Suprapubic skin (tissue), 4 donors: ENCODE measurements at regions not wholly inside any gene's neighbourhood (a gene's known extent, or its start where the extent isn't known, plus 50 kb on each side); places are given as distances from the start of the nearest gene placed in this dataset.
A peak's percentile ranks its signal among the peaks of the same experiment; 100 is the strongest.

Experiments used
- DNase-seq, 2 donors: peaks; one replicate each; pipeline ENCODE4 v3.0.0-alpha.2; 2019; ENCODE audit warnings: low spot score in 2 of 2
- H3K27ac ChIP-seq: fragments of 200-600 bp; sonication (generic); one replicate; pipeline ENCODE4 v1.5.1; 2019
- H3K27me3 ChIP-seq: fragments of 200-600 bp; sonication (generic); one replicate; pipeline ENCODE4 v1.5.1; 2019
- H3K36me3 ChIP-seq: fragments of 200-600 bp; sonication (generic); one replicate; pipeline ENCODE4 v1.5.1; 2019
- H3K4me1 ChIP-seq: fragments of 200-600 bp; sonication (generic); one replicate; pipeline ENCODE4 v1.5.1; 2019
- H3K4me3 ChIP-seq: fragments of 200-600 bp; sonication (generic); one replicate; pipeline ENCODE4 v1.5.1; 2019; ENCODE audit warnings: mild to moderate bottlenecking
- H3K9me3 ChIP-seq: fragments of 200-600 bp; sonication (generic); one replicate; pipeline ENCODE4 v1.5.1; 2019
- EP300 ChIP-seq: sonication (generic); formaldehyde crosslinking; IDR thresholded peaks from one replicate; pipeline ENCODE4 v1.6.1; 2017; ENCODE audit warnings: antibody characterized with exemption
- POLR2A ChIP-seq, 2 donors: fragments of 450-650 bp; IDR thresholded peaks; one replicate each; pipeline ENCODE4 v1.6.1; 2017; ENCODE audit warnings: antibody characterized with exemption in 2 of 2, mild to moderate bottlenecking in 2 of 2, moderate library complexity in 2 of 2
- POLR2AphosphoS5 ChIP-seq, 3 donors: sonication (generic); formaldehyde crosslinking; IDR thresholded peaks; one replicate each; pipeline ENCODE4 v1.6.1; 2017; ENCODE audit warnings: antibody characterized with exemption in 3 of 3
- WGBS: methylation state at CpG from one replicate; pipeline ENCODE4 v1.1.5; 2018; 5-methylcytosine and 5-hydroxymethylcytosine counted together
- TF ChIP-seq, protein P1 (sequence below), 2 donors: fragments of 200-600 bp in 1 of 2; fragments of 450-650 bp in 1 of 2; sonication (generic) in 1 of 2; IDR thresholded peaks; one replicate each; pipeline ENCODE4 v1.5.1; 2016 to 2019; ENCODE audit warnings: antibody characterized with exemption in 2 of 2, mild to moderate bottlenecking in 1 of 2, moderate library complexity in 1 of 2

DNA sequence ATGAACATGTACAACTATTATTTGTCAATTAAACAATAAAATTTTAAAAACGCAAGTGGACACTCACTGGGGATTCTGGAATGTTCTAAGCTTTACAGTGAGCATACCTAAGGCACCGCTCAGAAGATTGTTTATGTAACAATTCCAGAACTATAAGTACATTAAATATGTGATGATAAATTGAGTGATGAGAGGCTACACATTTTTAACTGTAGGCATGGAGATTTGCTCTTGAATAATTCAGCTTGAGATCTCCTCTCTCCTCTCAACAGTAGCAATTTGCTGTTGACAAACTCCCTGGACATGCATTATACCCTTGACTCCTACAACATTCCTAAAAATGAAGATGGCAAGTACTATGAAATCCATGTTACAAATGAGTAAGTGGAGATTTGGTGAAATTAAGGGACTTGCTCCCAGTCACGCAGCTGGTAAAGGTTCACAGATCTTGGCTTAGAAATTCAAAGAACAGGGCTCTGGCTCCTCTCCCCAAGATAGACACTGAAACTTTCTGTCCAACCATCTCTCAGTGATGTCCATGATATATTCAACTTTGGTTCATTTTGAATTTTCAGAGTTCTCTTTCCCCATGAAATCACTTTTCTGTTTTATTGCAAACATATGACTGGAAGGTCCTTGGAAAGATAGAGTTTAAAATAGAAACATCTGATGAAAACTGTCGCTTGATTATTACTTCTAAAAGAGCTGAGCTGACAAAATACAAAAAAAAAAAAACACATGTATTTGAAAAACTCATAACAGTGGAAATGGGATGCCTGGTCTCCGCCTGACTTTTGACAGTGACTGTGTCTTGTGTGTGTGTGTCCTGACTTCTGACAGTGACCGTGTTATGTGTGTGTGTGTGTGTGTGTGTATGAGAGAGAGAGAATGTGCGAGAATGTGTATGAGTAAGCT, 488.3 kb downstream of the TNS3 start:
- H3K27ac ChIP-seq, result no peak overlapping the region
- peaks cover 7% of the 10 kb centered on the region for H3K27me3 ChIP-seq
- WGBS, result 69% methylated on average over 7 of the region's 7 CpGs
- H3K4me3 ChIP-seq, result no peak overlapping the region
- no peak for DNase-seq
- H3K9me3 ChIP-seq, result no peaks in the 10 kb centered on the region
- TF ChIP-seq POLR2A (IDR thresholded peaks at IDR 0.05), result no peak
- no peak for TF ChIP-seq EP300
- no peak for TF ChIP-seq POLR2AphosphoS5 (IDR thresholded peaks at IDR 0.05)
- TF ChIP-seq, protein P1, sequence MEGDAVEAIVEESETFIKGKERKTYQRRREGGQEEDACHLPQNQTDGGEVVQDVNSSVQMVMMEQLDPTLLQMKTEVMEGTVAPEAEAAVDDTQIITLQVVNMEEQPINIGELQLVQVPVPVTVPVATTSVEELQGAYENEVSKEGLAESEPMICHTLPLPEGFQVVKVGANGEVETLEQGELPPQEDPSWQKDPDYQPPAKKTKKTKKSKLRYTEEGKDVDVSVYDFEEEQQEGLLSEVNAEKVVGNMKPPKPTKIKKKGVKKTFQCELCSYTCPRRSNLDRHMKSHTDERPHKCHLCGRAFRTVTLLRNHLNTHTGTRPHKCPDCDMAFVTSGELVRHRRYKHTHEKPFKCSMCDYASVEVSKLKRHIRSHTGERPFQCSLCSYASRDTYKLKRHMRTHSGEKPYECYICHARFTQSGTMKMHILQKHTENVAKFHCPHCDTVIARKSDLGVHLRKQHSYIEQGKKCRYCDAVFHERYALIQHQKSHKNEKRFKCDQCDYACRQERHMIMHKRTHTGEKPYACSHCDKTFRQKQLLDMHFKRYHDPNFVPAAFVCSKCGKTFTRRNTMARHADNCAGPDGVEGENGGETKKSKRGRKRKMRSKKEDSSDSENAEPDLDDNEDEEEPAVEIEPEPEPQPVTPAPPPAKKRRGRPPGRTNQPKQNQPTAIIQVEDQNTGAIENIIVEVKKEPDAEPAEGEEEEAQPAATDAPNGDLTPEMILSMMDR (IDR thresholded peaks at IDR 0.05), result no peak
- no peaks in the 10 kb centered on the region for H3K36me3 ChIP-seq
- H3K4me1 ChIP-seq, result no peaks in the 10 kb centered on the region

DNA sequence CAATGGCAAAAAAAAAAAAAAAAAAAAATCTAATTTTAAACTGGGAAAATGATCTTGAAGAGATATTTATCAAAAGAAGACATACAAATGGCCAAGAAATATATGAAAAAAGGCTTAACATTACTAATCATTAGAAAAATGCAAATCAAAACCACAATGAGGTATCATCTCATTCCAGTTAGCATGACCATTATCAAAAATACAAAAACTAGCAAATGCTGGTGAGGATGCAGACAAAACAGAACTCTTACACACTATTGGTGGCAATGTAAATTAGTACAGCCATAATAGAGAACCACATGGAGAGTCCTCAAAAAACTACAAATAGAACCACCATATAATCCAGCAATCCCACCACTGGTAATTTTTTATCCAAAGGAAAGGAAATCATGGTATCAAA, 489.6 kb downstream of the TNS3 start:
- DNase-seq, result no peak
- TF ChIP-seq EP300, result no peak
- TF ChIP-seq, protein P1 (IDR thresholded peaks at IDR 0.05), result no peak
- TF ChIP-seq POLR2A (IDR thresholded peaks at IDR 0.05), result no peak
- no peak for TF ChIP-seq POLR2AphosphoS5 (IDR thresholded peaks at IDR 0.05)
- Histone ChIP-seq H3K4me1 (no peaks in the 10 kb centered on the region), H3K4me3 (no peak overlapping the region), H3K9me3 (no peaks in the 10 kb centered on the region), H3K27me3 (peaks cover 7% of the 10 kb centered on the region), H3K27ac (no peak overlapping the region), H3K36me3 (no peaks in the 10 kb centered on the region)

GRCh38 chr7:47091141-47091540, 490.8 kb downstream of the TNS3 start:
- DNase-seq, result no peak
- peaks cover 7% of the 10 kb centered on the region for H3K27me3 ChIP-seq
- no peak overlapping the region for H3K4me3 ChIP-seq
- H3K9me3 ChIP-seq, result no peaks in the 10 kb centered on the region
- WGBS, result 85% methylated on average over 3 of the region's 3 CpGs
- TF ChIP-seq EP300 (no peak), POLR2A (IDR thresholded peaks at IDR 0.05) (no peak), POLR2AphosphoS5 (IDR thresholded peaks at IDR 0.05) (no peak)
- TF ChIP-seq, protein P1 (IDR thresholded peaks at IDR 0.05), result no peak
- H3K27ac ChIP-seq, result no peak overlapping the region
- no peaks in the 10 kb centered on the region for H3K36me3 ChIP-seq
- no peaks in the 10 kb centered on the region for H3K4me1 ChIP-seq

DNA sequence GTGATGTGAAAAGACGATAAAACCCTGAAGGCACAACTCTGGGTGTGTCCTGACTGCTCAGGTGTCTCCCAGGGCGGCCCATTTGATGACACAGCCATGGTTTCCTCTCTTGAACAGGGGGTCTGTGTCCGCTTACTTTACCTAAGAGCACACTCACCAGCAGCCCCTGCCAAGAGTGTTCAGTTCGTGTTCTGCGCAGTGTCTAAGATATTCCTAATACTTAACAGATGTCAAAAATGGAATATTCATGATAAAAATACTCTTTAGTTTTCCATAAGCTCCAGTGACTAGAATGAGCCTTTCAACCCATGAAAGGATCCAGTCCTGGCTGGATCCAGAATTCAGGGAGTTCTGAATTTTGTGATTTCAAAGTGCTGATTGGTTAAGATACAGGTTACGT, 492.4 kb downstream of the TNS3 start:
- Histone ChIP-seq H3K27me3 (peaks cover 7% of the 10 kb centered on the region), H3K36me3 (no peaks in the 10 kb centered on the region), H3K4me1 (no peaks in the 10 kb centered on the region), H3K9me3 (no peaks in the 10 kb centered on the region), H3K27ac (no peak overlapping the region), H3K4me3 (no peak overlapping the region)
- 81% methylated on average over 6 of the region's 6 CpGs for WGBS
- TF ChIP-seq, protein P1 (IDR thresholded peaks at IDR 0.05), result no peak
- TF ChIP-seq EP300, result no peak
- TF ChIP-seq POLR2AphosphoS5 (IDR thresholded peaks at IDR 0.05), result no peak
- no peak for DNase-seq

DNA sequence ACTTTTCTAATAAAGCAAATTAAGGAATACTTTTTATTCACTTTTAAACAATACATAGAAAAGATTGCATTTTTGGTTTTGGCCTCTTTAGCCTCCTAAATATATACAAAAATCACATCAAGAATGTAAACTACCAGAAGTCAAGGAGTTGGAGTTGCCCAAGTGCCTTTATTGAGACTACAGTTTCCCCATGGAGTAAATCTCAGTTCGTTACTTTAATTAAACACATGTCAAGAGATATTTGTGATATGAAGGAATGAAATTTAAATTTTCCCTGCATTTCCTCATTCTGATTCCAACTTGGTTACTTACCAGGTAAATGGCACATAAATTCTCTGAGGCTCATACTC, 492.9 kb downstream of the TNS3 start:
- no peak for DNase-seq
- H3K4me1 ChIP-seq, result no peaks in the 10 kb centered on the region
- H3K36me3 ChIP-seq, result no peaks in the 10 kb centered on the region
- peaks cover 7% of the 10 kb centered on the region for H3K27me3 ChIP-seq
- H3K4me3 ChIP-seq, result no peak overlapping the region
- TF ChIP-seq POLR2AphosphoS5 (IDR thresholded peaks at IDR 0.05), result no peak
- TF ChIP-seq POLR2A (IDR thresholded peaks at IDR 0.05), result no peak
- TF ChIP-seq, protein P1 (IDR thresholded peaks at IDR 0.05), result peak in 1 of 2 donors; percentile 0
- TF ChIP-seq EP300, result no peak
- no peaks in the 10 kb centered on the region for H3K9me3 ChIP-seq
- no peak overlapping the region for H3K27ac ChIP-seq
- 35% methylated on average over 1 of the region's 1 CpG for WGBS
